Activated naive CD8-positive, alpha-beta T cell treated with anti-CD3 and anti-CD28 coated beads for 36 hours (primary cell): ENCODE measurements at regions not wholly inside any gene's neighbourhood (a gene's known extent, or its start where the extent isn't known, plus 50 kb on each side); places are given as distances from the start of the nearest gene placed in this dataset.

ENCODE experiments used
- DNase-seq: peaks from one replicate; pipeline ENCODE4 v3.0.0; 2021
- H3K27ac Mint-ChIP-seq: one replicate; pipeline ENCODE4 v1.8.0; 2022; ENCODE audit warnings: mild to moderate bottlenecking, moderate library complexity, mixed read lengths
- H3K27me3 Mint-ChIP-seq: one replicate; pipeline ENCODE4 v1.8.0; 2022; ENCODE audit warnings: mild to moderate bottlenecking, mixed read lengths
- H3K36me3 Mint-ChIP-seq: one replicate; pipeline ENCODE4 v1.8.0; 2021; ENCODE audit warnings: mild to moderate bottlenecking, mixed read lengths
- H3K4me1 Mint-ChIP-seq: one replicate; pipeline ENCODE4 v1.8.0; 2021; ENCODE audit warnings: mixed read lengths
- H3K4me3 Mint-ChIP-seq: one replicate; pipeline ENCODE4 v1.8.0; 2022; ENCODE audit warnings: mild to moderate bottlenecking, moderate library complexity, mixed read lengths
- H3K9me3 Mint-ChIP-seq: one replicate; pipeline ENCODE4 v1.8.0; 2022; ENCODE audit warnings: mixed read lengths

GRCh38 chr12:22855456-22855855 is 230.5 kb downstream of the ETNK1 start:
- no peak overlapping the region for H3K27ac Mint-ChIP-seq
- H3K4me1 Mint-ChIP-seq, result no peaks in the 10 kb centered on the region

GRCh38 chr12:22856178-22856577 is 231.2 kb downstream of the ETNK1 start:
- Mint-ChIP-seq H3K9me3 (no peaks in the 10 kb centered on the region), H3K4me3 (no peak overlapping the region), H3K36me3 (no peaks in the 10 kb centered on the region), H3K4me1 (no peaks in the 10 kb centered on the region), H3K27ac (no peak overlapping the region), H3K27me3 (peaks cover 4% of the 10 kb centered on the region)
- DNase-seq, result no peak

More at GRCh38 chr12:22855456-22855855, 230.5 kb downstream of the ETNK1 start:
- Mint-ChIP-seq H3K27me3 (peaks cover 4% of the 10 kb centered on the region), H3K9me3 (no peaks in the 10 kb centered on the region), H3K4me3 (no peak overlapping the region), H3K36me3 (no peaks in the 10 kb centered on the region)
- no peak for DNase-seq

DNA sequence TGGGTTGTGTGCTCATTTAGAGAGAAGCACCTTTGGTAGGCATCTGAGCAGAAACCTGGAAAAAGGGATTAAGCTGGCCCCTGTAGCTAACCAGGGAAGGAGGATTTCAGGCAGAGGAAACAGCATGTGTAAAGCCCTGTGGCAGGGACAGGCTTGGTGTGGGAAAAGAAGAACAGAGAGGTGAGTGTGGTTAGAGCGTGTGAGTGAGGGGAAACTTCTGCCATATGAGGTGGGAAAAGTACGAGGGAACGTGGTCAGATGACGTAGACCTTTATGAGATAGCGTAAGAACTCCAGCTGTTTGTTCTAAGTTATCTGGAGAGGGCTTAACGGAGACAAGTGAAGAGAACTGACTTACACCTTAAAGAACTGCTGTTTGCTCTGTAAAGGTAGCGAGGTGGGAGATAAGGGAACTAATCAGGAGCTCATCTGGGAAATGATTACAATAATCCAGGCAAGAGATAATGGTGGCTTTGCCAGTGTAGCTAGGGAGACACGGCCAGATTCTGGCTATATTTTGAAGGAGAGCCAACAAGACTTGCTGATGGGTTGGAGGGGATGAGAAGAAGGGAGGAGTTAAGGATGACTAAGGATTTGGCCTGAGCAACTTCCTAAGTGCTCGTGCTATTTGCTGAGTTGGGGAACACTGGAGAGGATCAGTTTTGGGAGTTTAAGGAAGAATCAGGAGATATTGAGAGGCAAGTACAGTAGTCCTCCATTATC is 234.0 kb downstream of the ETNK1 start:
- no peaks in the 10 kb centered on the region for H3K9me3 Mint-ChIP-seq
- no peak overlapping the region for H3K27ac Mint-ChIP-seq
- H3K27me3 Mint-ChIP-seq, result peaks cover 9% of the 10 kb centered on the region
- H3K4me1 Mint-ChIP-seq, result no peaks in the 10 kb centered on the region
- no peaks in the 10 kb centered on the region for H3K36me3 Mint-ChIP-seq
- no peak overlapping the region for H3K4me3 Mint-ChIP-seq
- DNase-seq, result no peak

DNA sequence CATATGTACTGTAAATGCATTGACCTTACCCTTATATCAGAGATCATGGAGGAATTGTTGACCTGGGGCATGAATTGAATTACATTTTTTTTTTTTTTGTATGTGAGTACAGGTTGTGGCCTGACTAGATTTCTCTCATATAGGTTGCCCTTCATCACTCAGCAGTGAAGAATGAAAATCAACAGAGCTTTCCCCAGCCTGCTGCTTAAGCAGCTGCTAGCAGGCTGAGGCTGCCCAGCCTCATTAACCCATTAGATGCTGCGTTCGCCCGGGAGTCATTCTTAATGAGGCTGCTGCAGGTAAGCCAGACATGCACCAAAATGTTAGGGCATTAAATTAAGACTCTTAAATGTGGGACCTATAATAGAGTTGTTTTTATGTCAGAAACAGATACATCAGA is 236.0 kb downstream of the ETNK1 start:
- DNase-seq, result no peak
- H3K4me3 Mint-ChIP-seq, result no peak overlapping the region
- no peak overlapping the region for H3K27ac Mint-ChIP-seq
- H3K9me3 Mint-ChIP-seq, result no peaks in the 10 kb centered on the region
- H3K4me1 Mint-ChIP-seq, result no peaks in the 10 kb centered on the region
- H3K27me3 Mint-ChIP-seq, result peaks cover 14% of the 10 kb centered on the region
- H3K36me3 Mint-ChIP-seq, result no peaks in the 10 kb centered on the region

GRCh38 chr12:22865822-22866221 is 240.9 kb downstream of the ETNK1 start:
- no peaks in the 10 kb centered on the region for H3K36me3 Mint-ChIP-seq
- H3K27ac Mint-ChIP-seq, result no peak overlapping the region
- no peaks in the 10 kb centered on the region for H3K9me3 Mint-ChIP-seq
- no peak for DNase-seq
- peaks cover 10% of the 10 kb centered on the region for H3K27me3 Mint-ChIP-seq
- no peaks in the 10 kb centered on the region for H3K4me1 Mint-ChIP-seq
- H3K4me3 Mint-ChIP-seq, result no peak overlapping the region

DNA sequence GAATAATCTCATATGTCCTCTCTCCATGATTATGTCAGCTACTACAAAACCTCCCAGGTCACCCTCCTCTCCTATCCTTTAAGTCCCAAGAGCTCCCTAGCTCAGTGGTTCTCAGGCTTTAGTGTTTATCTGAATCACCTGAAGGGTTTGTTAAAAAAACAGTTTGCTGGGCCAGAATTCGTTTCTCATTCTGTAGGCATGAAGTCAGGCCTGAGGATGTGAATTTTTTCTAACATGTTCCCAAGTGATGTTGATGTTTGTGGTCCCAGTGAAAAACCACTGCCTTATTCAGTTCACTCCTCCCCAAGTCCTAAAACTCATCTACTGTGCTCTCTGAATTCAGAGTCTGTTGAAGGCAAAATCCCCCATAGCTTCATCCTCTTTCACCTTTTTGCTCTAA is 241.4 kb downstream of the ETNK1 start:
- no peak overlapping the region for H3K27ac Mint-ChIP-seq
- H3K36me3 Mint-ChIP-seq, result no peaks in the 10 kb centered on the region
- H3K4me1 Mint-ChIP-seq, result no peaks in the 10 kb centered on the region
- H3K9me3 Mint-ChIP-seq, result no peaks in the 10 kb centered on the region
- peaks cover 10% of the 10 kb centered on the region for H3K27me3 Mint-ChIP-seq
- no peak overlapping the region for H3K4me3 Mint-ChIP-seq
- DNase-seq, result no peak

DNA sequence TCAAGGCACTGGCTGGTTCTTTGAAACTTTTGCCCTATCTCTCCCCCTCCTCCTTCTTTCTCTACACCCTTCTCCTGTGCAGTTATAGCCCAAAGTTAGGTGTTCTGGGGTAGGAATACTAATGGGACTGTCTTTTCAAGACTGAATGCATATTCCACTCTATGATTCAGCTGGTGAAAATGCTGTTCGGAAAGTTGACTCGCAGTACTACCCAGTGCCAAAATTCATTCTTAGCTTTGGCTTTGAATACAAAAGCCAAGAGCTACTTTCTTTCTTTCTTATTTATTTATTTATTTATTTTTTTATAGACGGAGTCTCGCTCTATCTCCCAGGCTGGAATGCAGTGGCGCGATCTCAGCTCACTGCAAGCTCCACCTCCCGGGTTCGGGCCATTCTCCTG is 249.2 kb downstream of the ETNK1 start:
- no peaks in the 10 kb centered on the region for H3K9me3 Mint-ChIP-seq
- H3K36me3 Mint-ChIP-seq, result no peaks in the 10 kb centered on the region
- peaks cover 3% of the 10 kb centered on the region for H3K27me3 Mint-ChIP-seq
- H3K4me1 Mint-ChIP-seq, result no peaks in the 10 kb centered on the region
- DNase-seq, result no peak
- no peak overlapping the region for H3K27ac Mint-ChIP-seq
- H3K4me3 Mint-ChIP-seq, result no peak overlapping the region

DNA sequence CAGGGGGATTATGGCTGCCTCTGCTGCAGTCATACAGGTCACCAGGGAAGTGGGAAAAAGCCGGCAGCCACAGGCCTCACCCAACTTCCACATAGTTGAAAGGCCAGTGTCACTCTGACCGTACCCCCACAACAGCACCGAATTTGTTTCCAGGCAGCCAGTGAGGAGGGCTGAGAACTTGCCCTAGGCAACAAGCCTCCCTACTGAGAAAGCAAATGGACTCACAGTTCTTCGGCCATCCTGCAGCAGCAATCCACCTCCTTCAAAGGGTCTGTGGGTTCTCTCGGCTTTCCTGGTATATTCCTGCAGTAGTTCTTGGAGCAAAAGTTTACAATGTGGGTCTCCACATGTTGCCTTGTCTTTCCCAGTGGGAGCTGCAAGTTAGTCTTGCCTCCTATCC is 251.3 kb downstream of the ETNK1 start:
- no peaks in the 10 kb centered on the region for H3K4me1 Mint-ChIP-seq
- peaks cover 3% of the 10 kb centered on the region for H3K27me3 Mint-ChIP-seq
- DNase-seq, result no peak
- no peak overlapping the region for H3K27ac Mint-ChIP-seq
- no peaks in the 10 kb centered on the region for H3K9me3 Mint-ChIP-seq
- H3K4me3 Mint-ChIP-seq, result no peak overlapping the region
- H3K36me3 Mint-ChIP-seq, result no peaks in the 10 kb centered on the region

GRCh38 chr12:22879203-22879602 is 254.2 kb downstream of the ETNK1 start:
- no peak overlapping the region for H3K27ac Mint-ChIP-seq
- H3K4me1 Mint-ChIP-seq, result no peaks in the 10 kb centered on the region
- no peaks in the 10 kb centered on the region for H3K36me3 Mint-ChIP-seq
- H3K9me3 Mint-ChIP-seq, result no peaks in the 10 kb centered on the region
- H3K27me3 Mint-ChIP-seq, result peaks cover 3% of the 10 kb centered on the region
- DNase-seq, result no peak
- no peak overlapping the region for H3K4me3 Mint-ChIP-seq

DNA sequence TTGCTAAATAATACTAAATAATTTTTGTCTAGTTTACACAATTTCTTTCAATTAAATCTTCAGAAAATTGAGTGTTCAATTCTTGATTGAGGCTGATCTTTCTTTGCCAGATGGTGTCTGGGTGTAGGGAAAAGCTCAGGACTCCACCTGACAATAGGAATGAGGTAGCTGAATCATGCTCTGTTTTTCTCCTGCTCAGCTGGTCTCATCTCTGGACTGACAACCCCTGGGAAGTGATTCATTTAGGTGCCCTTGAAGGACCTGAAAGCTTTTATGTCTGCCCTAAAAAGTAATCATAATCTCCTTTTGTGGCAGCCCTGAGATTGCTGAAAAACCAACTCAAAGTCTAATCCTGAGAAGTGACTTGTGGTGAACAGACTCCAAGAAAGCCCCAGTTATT is 255.4 kb downstream of the ETNK1 start:
- Mint-ChIP-seq H3K36me3 (no peaks in the 10 kb centered on the region), H3K27ac (no peak overlapping the region), H3K4me3 (no peak overlapping the region), H3K4me1 (no peaks in the 10 kb centered on the region), H3K9me3 (no peaks in the 10 kb centered on the region), H3K27me3 (peaks cover 3% of the 10 kb centered on the region)
- no peak for DNase-seq

GRCh38 chr12:22880807-22881206 is 255.8 kb downstream of the ETNK1 start:
- Mint-ChIP-seq H3K36me3 (no peaks in the 10 kb centered on the region), H3K4me1 (no peaks in the 10 kb centered on the region), H3K27me3 (peaks cover 3% of the 10 kb centered on the region), H3K9me3 (no peaks in the 10 kb centered on the region), H3K4me3 (no peak overlapping the region), H3K27ac (no peak overlapping the region)
- no peak for DNase-seq

DNA sequence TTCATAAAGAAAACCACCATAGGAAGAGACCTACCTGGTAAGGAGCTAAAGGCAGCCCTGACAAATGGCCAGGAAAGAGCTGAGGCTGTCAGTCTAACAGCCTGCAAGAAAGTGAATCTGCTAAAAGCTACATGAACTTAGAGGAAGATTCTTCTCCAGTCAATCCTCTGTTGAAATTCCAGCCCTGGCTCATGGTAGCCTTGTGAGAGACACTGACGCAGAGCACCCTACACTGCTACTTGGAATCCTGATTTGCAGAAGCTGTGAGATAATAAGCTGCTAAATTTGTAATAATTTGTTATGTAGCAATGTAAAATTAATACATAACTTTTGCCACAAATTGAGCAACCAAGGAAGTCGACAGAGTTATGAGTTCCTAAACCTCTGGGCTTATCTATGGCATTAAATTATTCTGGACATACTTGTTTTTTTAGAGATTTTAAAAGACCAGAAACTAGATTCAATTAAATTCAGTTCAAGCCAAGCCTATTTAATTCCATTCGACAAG is 257.0 kb downstream of the ETNK1 start:
- H3K36me3 Mint-ChIP-seq, result no peaks in the 10 kb centered on the region
- no peak overlapping the region for H3K27ac Mint-ChIP-seq
- no peaks in the 10 kb centered on the region for H3K9me3 Mint-ChIP-seq
- no peak overlapping the region for H3K4me3 Mint-ChIP-seq
- no peak for DNase-seq
- no peaks in the 10 kb centered on the region for H3K27me3 Mint-ChIP-seq
- no peaks in the 10 kb centered on the region for H3K4me1 Mint-ChIP-seq

DNA sequence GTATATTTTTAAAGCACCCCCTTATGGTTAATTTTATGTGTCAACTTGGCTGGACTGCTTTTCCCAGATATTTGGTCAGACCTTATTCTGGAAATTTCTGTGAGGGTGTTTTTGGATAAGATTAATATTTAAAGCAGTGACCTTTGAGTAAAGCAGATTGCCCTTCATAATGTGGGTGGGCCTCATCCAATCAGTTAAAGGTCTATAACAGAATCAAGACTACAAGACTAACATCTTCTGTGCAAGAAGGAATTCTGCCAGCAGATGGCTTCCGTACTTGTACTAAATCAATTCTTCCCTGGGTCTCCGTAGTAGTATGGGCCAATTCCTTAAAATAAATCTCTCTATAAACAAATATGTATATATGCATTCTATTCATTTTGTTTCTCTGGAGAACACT is 257.6 kb downstream of the ETNK1 start:
- H3K4me3 Mint-ChIP-seq, result no peak overlapping the region
- no peaks in the 10 kb centered on the region for H3K27me3 Mint-ChIP-seq
- DNase-seq, result no peak
- H3K36me3 Mint-ChIP-seq, result no peaks in the 10 kb centered on the region
- no peaks in the 10 kb centered on the region for H3K4me1 Mint-ChIP-seq
- no peak overlapping the region for H3K27ac Mint-ChIP-seq
- no peaks in the 10 kb centered on the region for H3K9me3 Mint-ChIP-seq

GRCh38 chr12:22893878-22894277 is 268.9 kb downstream of the ETNK1 start:
- no peak for DNase-seq
- Mint-ChIP-seq H3K4me1 (no peaks in the 10 kb centered on the region), H3K36me3 (no peaks in the 10 kb centered on the region), H3K27me3 (peaks cover 4% of the 10 kb centered on the region), H3K27ac (no peak overlapping the region), H3K4me3 (no peak overlapping the region), H3K9me3 (peaks cover 3% of the 10 kb centered on the region)

GRCh38 chr12:22899184-22899583 is 274.2 kb downstream of the ETNK1 start:
- no peak for DNase-seq
- peaks cover 4% of the 10 kb centered on the region for H3K27me3 Mint-ChIP-seq
- H3K27ac Mint-ChIP-seq, result no peak overlapping the region
- H3K4me1 Mint-ChIP-seq, result no peaks in the 10 kb centered on the region
- no peaks in the 10 kb centered on the region for H3K9me3 Mint-ChIP-seq
- no peaks in the 10 kb centered on the region for H3K36me3 Mint-ChIP-seq
- no peak overlapping the region for H3K4me3 Mint-ChIP-seq

GRCh38 chr12:22900401-22900800 is 275.4 kb downstream of the ETNK1 start:
- Mint-ChIP-seq H3K36me3 (no peaks in the 10 kb centered on the region), H3K27me3 (peaks cover 4% of the 10 kb centered on the region), H3K27ac (no peak overlapping the region), H3K9me3 (no peaks in the 10 kb centered on the region), H3K4me3 (no peak overlapping the region), H3K4me1 (no peaks in the 10 kb centered on the region)
- no peak for DNase-seq
